ENCODE measurements at regions not wholly inside any gene's neighbourhood (a gene's known extent, or its start where the extent isn't known, plus 50 kb on each side); places are given as distances from the start of the nearest gene placed in this dataset.
"Not testable (repeated sequence)": the region's sequence is repeated elsewhere in the genome, so short reads cannot be mapped to it uniquely, and the experiment has no call there.

GRCh38 chr3:99342383-99342782 is 296.0 kb upstream of the COL8A1 start:
- intact Hi-C loops (cut with DNase I): no loop called here
- DNase-seq (ENCODE audit: low spot score): no peak

GRCh38 chr3:99339222-99339621 is 299.2 kb upstream of the COL8A1 start:
- no peak for DNase-seq (ENCODE audit: low spot score)
- intact Hi-C loops (cut with DNase I): no loop called here

- intact Hi-C loops (cut with DNase I): no loop called here
- no peak for DNase-seq (ENCODE audit: low spot score)
These were observed 305.7 kb upstream of the COL8A1 start for GRCh38 chr3:99332718-99333117.

- no peak for DNase-seq (ENCODE audit: low spot score)
- intact Hi-C loops (cut with DNase I): no loop called here
These were observed 306.1 kb upstream of the COL8A1 start for GRCh38 chr3:99332276-99332675.

GRCh38 chr3:99330924-99331532 is 307.4 kb upstream of the COL8A1 start:
- no peak for DNase-seq (ENCODE audit: low spot score)
- intact Hi-C loops (cut with DNase I): no loop called here

GRCh38 chr3:99330281-99330680 is 308.1 kb upstream of the COL8A1 start:
- DNase-seq (ENCODE audit: low spot score): no peak
- intact Hi-C loops (cut with DNase I): no loop called here

- no peak for DNase-seq (ENCODE audit: low spot score)
- intact Hi-C loops (cut with DNase I): no loop called here
These were observed 313.0 kb upstream of the COL8A1 start for GRCh38 chr3:99325402-99325801.

- no peak for DNase-seq (ENCODE audit: low spot score)
- intact Hi-C loops (cut with DNase I): no loop called here
These were observed 313.7 kb upstream of the COL8A1 start for GRCh38 chr3:99324636-99325203.

- intact Hi-C loops (cut with DNase I): no loop called here
- DNase-seq (ENCODE audit: low spot score): no peak
These were observed 314.5 kb upstream of the COL8A1 start for GRCh38 chr3:99323940-99324339.

- DNase-seq (ENCODE audit: low spot score): no peak
These were observed 315.8 kb upstream of the COL8A1 start for GRCh38 chr3:99322551-99322950.

GRCh38 chr3:99321261-99321660 is 317.1 kb upstream of the COL8A1 start:
- intact Hi-C loops (cut with DNase I): no loop called here
- DNase-seq (ENCODE audit: low spot score): no peak

More at GRCh38 chr3:99322551-99322950, 315.8 kb upstream of the COL8A1 start:
- intact Hi-C loops (cut with DNase I): no loop called here

GRCh38 chr3:99319961-99320360 is 318.4 kb upstream of the COL8A1 start:
- DNase-seq (ENCODE audit: low spot score): no peak
- intact Hi-C loops (cut with DNase I): no loop called here

- DNase-seq (ENCODE audit: low spot score): no peak
- intact Hi-C loops (cut with DNase I): no loop called here
These were observed 318.9 kb upstream of the COL8A1 start for GRCh38 chr3:99319450-99319849.

- intact Hi-C loops (cut with DNase I): no loop called here
- DNase-seq (ENCODE audit: low spot score): no peak
These were observed 321.2 kb upstream of the COL8A1 start for GRCh38 chr3:99317201-99317600.

- intact Hi-C loops (cut with DNase I): no loop called here
These were observed 322.5 kb upstream of the COL8A1 start for GRCh38 chr3:99315896-99316295.

GRCh38 chr3:99313485-99313884 is 324.9 kb upstream of the COL8A1 start:
- intact Hi-C loops (cut with DNase I): no loop called here
- no peak for DNase-seq (ENCODE audit: low spot score)

More at GRCh38 chr3:99315896-99316295, 322.5 kb upstream of the COL8A1 start:
- DNase-seq (ENCODE audit: low spot score): no peak

GRCh38 chr3:99298661-99299060 is 339.7 kb upstream of the COL8A1 start:
- no peak for DNase-seq (ENCODE audit: low spot score)
- intact Hi-C loops (cut with DNase I): no loop called here

GRCh38 chr3:99295836-99296235 is 342.6 kb upstream of the COL8A1 start:
- no peak for DNase-seq (ENCODE audit: low spot score)
- intact Hi-C loops (cut with DNase I): no loop called here

- not testable (repeated sequence) for DNase-seq (ENCODE audit: low spot score)
These were observed 344.3 kb upstream of the COL8A1 start for GRCh38 chr3:99294092-99294491.

GRCh38 chr3:99287876-99288275 is 350.5 kb upstream of the COL8A1 start:
- no peak for DNase-seq (ENCODE audit: low spot score)
- intact Hi-C loops (cut with DNase I): no loop called here

More at GRCh38 chr3:99294092-99294491, 344.3 kb upstream of the COL8A1 start:
- intact Hi-C loops (cut with DNase I): not testable (repeated sequence)

- no peak for DNase-seq (ENCODE audit: low spot score)
- intact Hi-C loops (cut with DNase I): no loop called here
These were observed 352.0 kb upstream of the COL8A1 start for GRCh38 chr3:99286266-99286845.

All from cardiac septum (tissue), 1 donor.